H9 (cell line): ENCODE measurements at regions not wholly inside any gene's neighbourhood (a gene's known extent, or its start where the extent isn't known, plus 50 kb on each side); places are given as distances from the start of the nearest gene placed in this dataset.

Source experiments
- DNase-seq: peaks from one replicate; pipeline ENCODE4 v3.0.0-alpha.2; 2017
- H2AFZ ChIP-seq: one replicate; pipeline ENCODE4 v1.6.1; 2013; ENCODE audit warnings: mild to moderate bottlenecking, low read length, control low read depth, moderate library complexity
- H2AK5ac ChIP-seq: 2 replicates; pipeline ENCODE4 v1.6.1; 2013; ENCODE audit warnings: low read length, control low read depth, mixed read lengths; ENCODE audit not compliant: insufficient read length
- H2BK120ac ChIP-seq: one replicate; pipeline ENCODE4 v1.6.1; 2013; ENCODE audit warnings: low read depth, mild to moderate bottlenecking, low read length, control low read depth, inconsistent platforms; ENCODE audit not compliant: poor library complexity, severe bottlenecking
- H2BK12ac ChIP-seq: 2 replicates; pipeline ENCODE4 v1.6.1; 2013; ENCODE audit warnings: low read length, control low read depth, mixed read lengths, low read depth; ENCODE audit not compliant: insufficient read length
- H2BK15ac ChIP-seq: 2 replicates; pipeline ENCODE4 v1.6.1; 2013; ENCODE audit warnings: low read depth, low read length, control low read depth
- H2BK20ac ChIP-seq: one replicate; pipeline ENCODE4 v1.6.1; 2013; ENCODE audit warnings: low read depth, mild to moderate bottlenecking, low read length, control low read depth, inconsistent platforms; ENCODE audit not compliant: poor library complexity, severe bottlenecking
- H2BK5ac ChIP-seq: 2 replicates; pipeline ENCODE4 v1.6.1; 2013; ENCODE audit warnings: low read length, control low read depth, mixed read lengths; ENCODE audit not compliant: insufficient read length
- H3K14ac ChIP-seq: 2 replicates; pipeline ENCODE4 v1.6.1; 2013; ENCODE audit warnings: low read length, control low read depth; ENCODE audit not compliant: insufficient read depth
- H3K18ac ChIP-seq: 2 replicates; pipeline ENCODE4 v1.6.1; 2013; ENCODE audit warnings: low read depth, mild to moderate bottlenecking, mixed read lengths, low read length, control low read depth; ENCODE audit not compliant: insufficient read length
- H3K23ac ChIP-seq: 2 replicates; pipeline ENCODE4 v1.6.1; 2013; ENCODE audit warnings: low read length, control low read depth, mixed read lengths, low read depth; ENCODE audit not compliant: insufficient read length
- H3K23me2 ChIP-seq: 2 replicates; pipeline ENCODE4 v1.6.1; 2013; ENCODE audit warnings: low read depth, mild to moderate bottlenecking, mixed read lengths, low read length, control low read depth; ENCODE audit not compliant: insufficient read length, poor library complexity, severe bottlenecking
- H3K27ac ChIP-seq: 2 replicates; pipeline ENCODE4 v1.5.1; 2013; ENCODE audit warnings: low read length, control low read depth, mixed read lengths, low read depth; ENCODE audit not compliant: insufficient read length
- H3K27me3 ChIP-seq: 2 replicates; pipeline ENCODE4 v1.6.1; 2013; ENCODE audit warnings: low read length, control low read depth, inconsistent platforms; ENCODE audit not compliant: insufficient read depth
- H3K4ac ChIP-seq: 2 replicates; pipeline ENCODE4 v1.6.1; 2013; ENCODE audit warnings: low read depth, mild to moderate bottlenecking, control low read depth, inconsistent platforms, low read length, moderate library complexity
- H3K4me1 ChIP-seq: 2 replicates; pipeline ENCODE4 v1.6.1; 2013; ENCODE audit warnings: low read length, control low read depth, inconsistent platforms; ENCODE audit not compliant: insufficient read depth
- H3K4me2 ChIP-seq: 2 replicates; pipeline ENCODE4 v1.6.1; 2013; ENCODE audit warnings: low read length, control low read depth, mixed read lengths; ENCODE audit not compliant: insufficient read length, insufficient read depth
- H3K56ac ChIP-seq: 2 replicates; pipeline ENCODE4 v1.6.1; 2013; ENCODE audit warnings: low read depth, mild to moderate bottlenecking, mixed read lengths, low read length, control low read depth; ENCODE audit not compliant: insufficient read length
- H3K79me1 ChIP-seq: 2 replicates; pipeline ENCODE4 v1.6.1; 2013; ENCODE audit warnings: low read depth, mild to moderate bottlenecking, moderate library complexity, low read length, control low read depth, inconsistent platforms; ENCODE audit not compliant: insufficient read depth, poor library complexity, severe bottlenecking
- H3K79me2 ChIP-seq: 2 replicates; pipeline ENCODE4 v1.6.1; 2013; ENCODE audit warnings: low read length, control low read depth, inconsistent platforms; ENCODE audit not compliant: insufficient read depth
- H3K9ac ChIP-seq: 2 replicates; pipeline ENCODE4 v1.6.1; 2013; ENCODE audit warnings: low read length, control low read depth, mixed read lengths; ENCODE audit not compliant: insufficient read length; ENCODE audit errors: extremely low read depth
- H3K9me3 ChIP-seq: one replicate; pipeline ENCODE4 v1.6.1; 2013; ENCODE audit warnings: low read depth, low read length, inconsistent platforms; ENCODE audit not compliant: control insufficient read depth
- H3T11ph ChIP-seq: one replicate; pipeline ENCODE4 v1.6.1; 2013; ENCODE audit warnings: mild to moderate bottlenecking, low read length, control low read depth, inconsistent platforms
- H4K20me1 ChIP-seq: one replicate; pipeline ENCODE4 v1.6.1; 2013; ENCODE audit not compliant: control insufficient read depth, insufficient read length, insufficient read depth
- H4K5ac ChIP-seq: 2 replicates; pipeline ENCODE4 v1.6.1; 2013; ENCODE audit warnings: low read depth, mild to moderate bottlenecking, mixed read lengths, low read length, control low read depth; ENCODE audit not compliant: insufficient read length
- H4K8ac ChIP-seq: replicated peaks from 2 replicates; pipeline ENCODE4 v1.6.1; 2013; ENCODE audit warnings: low read length, control low read depth, mixed read lengths, low read depth; ENCODE audit not compliant: insufficient read length
- H4K91ac ChIP-seq: 2 replicates; pipeline ENCODE4 v1.6.1; 2013; ENCODE audit warnings: low read depth, mild to moderate bottlenecking, moderate library complexity, mixed read lengths, low read length, control low read depth; ENCODE audit not compliant: insufficient read length
- H3K27ac Mint-ChIP-seq, 3 experiments: 2 replicates in 2 of 3; 3 replicates in 1 of 3; pipeline ENCODE4 v1.8.0; 2020 to 2021; ENCODE audit warnings: mixed read lengths in 3 of 3, mild to moderate bottlenecking in 1 of 3, moderate library complexity in 1 of 3
- H3K27me3 Mint-ChIP-seq: 2 replicates; pipeline ENCODE4 v1.8.0; 2021; ENCODE audit warnings: low read depth, mild to moderate bottlenecking, moderate library complexity, mixed read lengths
- H3K36me3 Mint-ChIP-seq, 3 experiments: 2 replicates in 2 of 3; 3 replicates in 1 of 3; pipeline ENCODE4 v1.8.0; 2020 to 2021; ENCODE audit warnings: low read depth in 3 of 3, mixed read lengths in 3 of 3; ENCODE audit not compliant: insufficient read depth in 1 of 3
- H3K4me1 Mint-ChIP-seq, 2 experiments: 2 replicates each; pipeline ENCODE4 v1.8.0; 2020; ENCODE audit warnings: mixed read lengths in 2 of 2
- H3K4me3 Mint-ChIP-seq, 2 experiments: 2 replicates in 1 of 2; 3 replicates in 1 of 2; pipeline ENCODE4 v1.8.0; 2020 to 2021; ENCODE audit warnings: mild to moderate bottlenecking in 2 of 2, mixed read lengths in 2 of 2, moderate library complexity in 1 of 2
- H3K9me3 Mint-ChIP-seq, 2 experiments: 2 replicates in 1 of 2; 3 replicates in 1 of 2; pipeline ENCODE4 v1.8.0; 2020; ENCODE audit warnings: mild to moderate bottlenecking in 2 of 2, mixed read lengths in 2 of 2, moderate library complexity in 1 of 2
- CTCF ChIP-seq: fragments of 200-600 bp; sonication (generic); conservative IDR thresholded peaks from 3 replicates; pipeline ENCODE4 v1.8.0; 2021; ENCODE audit warnings: antibody characterized with exemption, mild to moderate bottlenecking
- WGBS: extraction: QIAGEN DNeasy Blood & Tissue Kit; methylation state at CpG from one replicate; pipeline ENCODE4 v1.1.7; 2013; ENCODE audit warnings: missing lambda C conversion rate, low lambda C conversion rate, mixed read lengths; ENCODE audit not compliant: insufficient read length; ENCODE audit errors: extremely low coverage; 5-methylcytosine and 5-hydroxymethylcytosine counted together

- Histone ChIP-seq H3K4me2 (no peak overlapping the region), H3K56ac (no peak overlapping the region), H4K20me1 (no peaks in the 10 kb centered on the region), H3K18ac (no peak overlapping the region), H3K79me1 (no peaks in the 10 kb centered on the region), H2BK20ac (no peak overlapping the region), H2AK5ac (no peak overlapping the region), H3K9ac (no peak overlapping the region), H2BK15ac (no peak overlapping the region), H4K91ac (no peak overlapping the region), H3K9me3 (no peaks in the 10 kb centered on the region), H3K27me3 (no peaks in the 10 kb centered on the region), H3K4ac (no peak overlapping the region), H3K27ac (no peak overlapping the region), H3K23ac (no peak overlapping the region), H4K8ac (no peak overlapping the region), H3K79me2 (no peaks in the 10 kb centered on the region), H4K5ac (no peak overlapping the region), H3K23me2 (no peaks in the 10 kb centered on the region), H2BK5ac (no peak overlapping the region), H2AFZ (no peak overlapping the region), H3T11ph (no peak overlapping the region), H3K14ac (no peak overlapping the region), H2BK12ac (no peak overlapping the region), H3K4me1 (peaks cover 6% of the 10 kb centered on the region; the same call in 1 of the 2 replicates), H2BK120ac (no peak overlapping the region)
- no peaks in the 10 kb centered on the region for H3K36me3 Mint-ChIP-seq
- H3K27me3 Mint-ChIP-seq: no peaks in the 10 kb centered on the region
- WGBS: no CpG with 5 or more reads among the region's 1 CpG
- no peak for TF ChIP-seq CTCF
- H3K4me3 Mint-ChIP-seq: no peak overlapping the region
- H3K27ac Mint-ChIP-seq: peak overlapping the region in 1 of 3 experiments; percentile 33; a peak in 1 of 7 replicates
- no peak for DNase-seq
- no peaks in the 10 kb centered on the region for H3K9me3 Mint-ChIP-seq
- peaks cover 28 to 58% of the 10 kb centered on the region in 2 experiments for H3K4me1 Mint-ChIP-seq
Measured at GRCh38 chr2:182630207-182630606, 85.8 kb upstream of the DNAJC10 start.
